RWPE2 (cell line): ENCODE measurements at regions not wholly inside any gene's neighbourhood (a gene's known extent, or its start where the extent isn't known, plus 50 kb on each side); places are given as distances from the start of the nearest gene placed in this dataset.
A peak's percentile ranks its signal among the peaks of the same experiment; 100 is the strongest.

Source experiments
- ATAC-seq: fragments of 200-7000 bp; cut with Tn5 transposase; 3 replicates; pipeline ENCODE4 v1.9.1; 2021; ENCODE audit warnings: low read depth
- DNase-seq: peaks from one replicate; pipeline ENCODE4 v3.0.0-alpha.2; 2020; ENCODE audit warnings: low spot score
- H3K27ac ChIP-seq: fragments of 450-650 bp; 2 replicates; pipeline ENCODE4 v1.5.1; 2017; ENCODE audit warnings: mild to moderate bottlenecking; ENCODE audit not compliant: poor library complexity, severe bottlenecking
- H3K27me3 ChIP-seq: fragments of 250-450 bp; sonication (Bioruptor Pico); 2 replicates; pipeline ENCODE4 v1.5.1; 2021; ENCODE audit warnings: mild to moderate bottlenecking, moderate library complexity; ENCODE audit not compliant: insufficient read depth, poor library complexity, severe bottlenecking
- H3K36me3 ChIP-seq: fragments of 250-450 bp; sonication (Bioruptor Pico); 2 replicates; pipeline ENCODE4 v1.5.1; 2020; ENCODE audit warnings: low read depth, mild to moderate bottlenecking, moderate library complexity
- H3K4me1 ChIP-seq: fragments of 250-450 bp; sonication (Bioruptor Pico); 2 replicates; pipeline ENCODE4 v1.5.1; 2021; ENCODE audit warnings: mild to moderate bottlenecking, moderate library complexity; ENCODE audit not compliant: insufficient read depth, poor library complexity, severe bottlenecking
- H3K4me3 ChIP-seq: fragments of 250-450 bp; sonication (Bioruptor Pico); 2 replicates; pipeline ENCODE4 v1.5.1; 2021; ENCODE audit warnings: mild to moderate bottlenecking, moderate library complexity; ENCODE audit not compliant: severe bottlenecking
- H3K9me3 ChIP-seq: fragments of 250-450 bp; sonication (Bioruptor Pico); 2 replicates; pipeline ENCODE4 v1.5.1; 2021; ENCODE audit warnings: mild to moderate bottlenecking, moderate library complexity; ENCODE audit not compliant: severe bottlenecking
- CTCF ChIP-seq: fragments of 450-650 bp; IDR thresholded peaks from one replicate; pipeline ENCODE4 v1.5.1; 2017; ENCODE audit warnings: mild to moderate bottlenecking, moderate library complexity; ENCODE audit not compliant: poor library complexity, severe bottlenecking

DNA sequence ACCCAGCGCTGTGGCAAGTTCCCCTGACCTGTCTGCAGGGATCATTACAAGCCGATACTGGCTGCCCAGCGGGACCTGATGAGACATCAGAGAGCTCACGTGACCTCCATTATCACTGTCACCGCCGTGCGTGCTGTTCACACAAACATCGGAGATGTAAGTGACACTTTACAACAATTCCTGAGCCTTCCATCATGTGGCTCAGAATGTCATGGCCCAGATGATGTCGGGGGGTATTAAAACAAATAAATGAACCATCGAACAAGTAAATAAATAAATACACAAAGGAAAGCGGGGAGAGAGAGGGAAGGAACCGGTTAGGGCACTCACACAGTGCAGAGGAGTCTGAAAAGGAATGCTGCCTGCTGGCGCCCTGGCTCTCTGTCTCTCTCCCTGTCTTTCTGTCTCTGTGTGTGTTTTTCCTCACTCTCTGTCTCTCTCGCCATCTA, 195.1 kb downstream of the BMP7 start:
- Histone ChIP-seq H3K9me3 (no peaks in the 10 kb centered on the region), H3K36me3 (no peaks in the 10 kb centered on the region), H3K4me1 (peaks cover 5% of the 10 kb centered on the region), H3K4me3 (no peak overlapping the region), H3K27me3 (peaks cover 28% of the 10 kb centered on the region), H3K27ac (no peak overlapping the region)
- no peak for TF ChIP-seq CTCF
- DNase-seq (peak; percentile 82), ATAC-seq (peak; percentile 44; the same call in 2 of the 3 replicates)

DNA sequence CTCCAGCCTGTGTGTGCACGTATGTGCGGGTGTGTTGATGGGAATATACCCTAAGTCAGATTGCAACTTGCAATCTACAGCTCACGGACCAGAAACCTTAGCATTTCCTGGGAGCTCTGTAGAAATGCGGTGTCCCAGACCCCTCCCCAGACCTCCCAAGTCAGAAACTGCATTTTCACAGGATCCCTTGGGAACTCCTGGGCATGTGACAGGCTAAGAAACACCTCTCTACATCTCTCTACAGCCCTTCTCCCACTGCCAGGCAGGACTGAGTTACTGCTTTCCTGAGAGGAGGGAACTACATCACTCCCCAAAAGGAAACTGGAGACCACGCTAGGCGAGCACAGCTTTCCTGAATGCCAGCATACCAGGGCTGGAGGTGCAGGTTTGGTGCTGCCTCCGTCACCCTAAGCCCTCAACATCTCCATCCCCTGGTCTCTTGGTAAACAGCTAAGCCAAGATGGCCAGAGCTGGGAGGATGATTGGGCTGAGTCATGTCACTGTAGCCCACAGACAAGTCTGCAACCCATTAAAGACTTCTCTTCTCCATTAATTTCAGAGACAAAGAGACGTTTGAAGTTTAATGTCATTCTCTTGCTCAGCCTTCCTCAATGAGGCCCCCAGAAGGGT, 194.4 kb downstream of the BMP7 start:
- peaks cover 28% of the 10 kb centered on the region for H3K27me3 ChIP-seq
- no peaks in the 10 kb centered on the region for H3K9me3 ChIP-seq
- ATAC-seq (no peak), DNase-seq (peak; percentile 60)
- peaks cover 12% of the 10 kb centered on the region for H3K4me1 ChIP-seq
- TF ChIP-seq CTCF, result no peak
- no peaks in the 10 kb centered on the region for H3K36me3 ChIP-seq
- H3K4me3 ChIP-seq, result no peak overlapping the region
- H3K27ac ChIP-seq, result no peak overlapping the region

DNA sequence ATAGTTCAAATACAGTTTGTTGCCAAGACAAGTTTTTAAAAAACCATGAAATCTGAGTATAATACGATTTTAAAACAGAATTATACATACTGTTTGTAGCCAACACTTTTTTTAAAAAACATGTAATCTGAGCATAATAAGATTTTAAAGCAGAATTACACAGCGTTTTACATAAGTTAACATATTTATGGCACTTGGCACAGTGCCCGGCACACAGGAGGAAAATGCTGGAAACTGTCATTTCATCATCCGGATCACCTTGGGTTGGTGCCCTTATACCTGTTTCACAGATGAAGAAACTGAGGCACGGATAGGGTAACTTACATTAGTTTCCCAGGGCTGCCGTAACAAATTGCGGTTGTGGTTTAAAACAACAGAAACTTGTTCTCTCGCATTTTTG, 193.0 kb downstream of the BMP7 start:
- no peaks in the 10 kb centered on the region for H3K36me3 ChIP-seq
- H3K27ac ChIP-seq, result no peak overlapping the region
- no peak for ATAC-seq
- peaks cover 28% of the 10 kb centered on the region for H3K27me3 ChIP-seq
- DNase-seq, result no peak
- peaks cover 8% of the 10 kb centered on the region for H3K9me3 ChIP-seq
- no peak for TF ChIP-seq CTCF
- H3K4me1 ChIP-seq, result peaks cover 12% of the 10 kb centered on the region
- H3K4me3 ChIP-seq, result no peak overlapping the region

GRCh38 chr20:57074386-57074785, 192.1 kb downstream of the BMP7 start:
- Histone ChIP-seq H3K9me3 (peaks cover 18% of the 10 kb centered on the region), H3K27me3 (peaks cover 23% of the 10 kb centered on the region), H3K27ac (no peak overlapping the region), H3K4me3 (no peak overlapping the region), H3K36me3 (no peaks in the 10 kb centered on the region), H3K4me1 (peaks cover 12% of the 10 kb centered on the region)
- no peak for ATAC-seq
- no peak for TF ChIP-seq CTCF
- DNase-seq, result peak; percentile 73

DNA sequence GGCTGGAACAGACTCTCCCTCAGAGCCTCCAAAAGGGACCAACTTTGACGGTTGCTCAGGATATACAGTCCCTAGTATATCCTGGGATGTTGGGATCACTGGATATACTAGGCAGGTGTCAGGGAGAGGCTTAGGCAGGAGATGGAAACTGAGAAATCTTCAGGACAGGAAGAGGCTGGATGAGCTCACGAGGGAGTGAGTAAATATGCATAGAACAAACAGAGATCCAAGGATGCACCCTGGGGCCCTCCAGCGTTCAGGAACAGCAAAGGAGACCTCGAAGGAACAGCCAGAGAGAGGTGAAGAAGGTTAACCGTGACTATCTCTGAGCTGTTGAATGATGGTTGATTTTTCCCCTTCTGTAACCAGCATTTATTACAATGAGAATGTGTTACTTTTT, 191.3 kb downstream of the BMP7 start:
- DNase-seq (peak; percentile 49), ATAC-seq (no peak)
- peaks cover 12% of the 10 kb centered on the region for H3K4me1 ChIP-seq
- H3K27ac ChIP-seq, result no peak overlapping the region
- H3K4me3 ChIP-seq, result no peak overlapping the region
- H3K36me3 ChIP-seq, result no peaks in the 10 kb centered on the region
- peaks cover 21% of the 10 kb centered on the region for H3K27me3 ChIP-seq
- no peak for TF ChIP-seq CTCF
- H3K9me3 ChIP-seq, result peaks cover 18% of the 10 kb centered on the region
